WTC11 (cell line): ENCODE measurements at regions not wholly inside any gene's neighbourhood (a gene's known extent, or its start where the extent isn't known, plus 50 kb on each side); places are given as distances from the start of the nearest gene placed in this dataset.

Experiments used
- ATAC-seq: fragments of 200-7000 bp; cut with Tn5 transposase; 2 replicates; pipeline ENCODE4 v1.10.0; 2021; ENCODE audit warnings: mild to moderate bottlenecking, moderate library complexity
- CTCF ChIA-PET: fragments of 300-600 bp; sonication (Branson Sonifier 250); formaldehyde crosslinking; loops from one replicate; lab custom pipeline; 2021; ENCODE audit warnings: antibody characterized with exemption; lab: Charles Lee
- POLR2A ChIA-PET: fragments of 350-600 bp; sonication (Branson Sonifier 250); formaldehyde crosslinking; loops from one replicate; lab custom pipeline; 2021; ENCODE audit warnings: antibody characterized with exemption; lab: Charles Lee
- DNase-seq: peaks from one replicate; pipeline ENCODE4 v3.0.0; 2021; ENCODE audit warnings: low spot score
- H3K27ac Mint-ChIP-seq: 2 replicates; pipeline ENCODE4 v1.8.0; 2021; ENCODE audit warnings: mixed read lengths
- H3K27me3 Mint-ChIP-seq: 2 replicates; pipeline ENCODE4 v1.8.0; 2021; ENCODE audit warnings: low read depth, mild to moderate bottlenecking, moderate library complexity, mixed read lengths
- H3K36me3 Mint-ChIP-seq: 2 replicates; pipeline ENCODE4 v1.8.0; 2021; ENCODE audit warnings: mixed read lengths
- H3K4me1 Mint-ChIP-seq: 2 replicates; pipeline ENCODE4 v1.8.0; 2022; ENCODE audit warnings: mixed read lengths
- H3K4me3 Mint-ChIP-seq: 2 replicates; pipeline ENCODE4 v1.8.0; 2021; ENCODE audit warnings: mild to moderate bottlenecking, moderate library complexity, mixed read lengths
- H3K9me3 Mint-ChIP-seq: 2 replicates; pipeline ENCODE4 v1.8.0; 2021; ENCODE audit warnings: mixed read lengths
- CBFB ChIP-seq: sonication (generic); formaldehyde crosslinking; IDR thresholded peaks from 2 replicates; pipeline ENCODE4 v1.8.1; 2022; ENCODE audit warnings: mild to moderate bottlenecking, low read depth, missing genetic modification reagents
- CREB1 ChIP-seq: sonication (generic); formaldehyde crosslinking; IDR thresholded peaks from 2 replicates; pipeline ENCODE4 v1.8.0; 2023; ENCODE audit warnings: mild to moderate bottlenecking, missing genetic modification reagents
- CTCF ChIP-seq: fragments of 200-600 bp; IDR thresholded peaks from 2 replicates; pipeline ENCODE4 v1.8.0; 2022; ENCODE audit warnings: antibody characterized with exemption
- E2F4 ChIP-seq: sonication (generic); formaldehyde crosslinking; IDR thresholded peaks from 2 replicates; pipeline ENCODE4 v1.8.1; 2022; ENCODE audit warnings: low read depth, mild to moderate bottlenecking, moderate library complexity, missing genetic modification reagents, borderline replicate concordance
- FOXJ3 ChIP-seq: sonication (generic); formaldehyde crosslinking; IDR thresholded peaks from 2 replicates; pipeline ENCODE4 v1.9.0; 2021; ENCODE audit warnings: missing genetic modification reagents, mild to moderate bottlenecking, borderline replicate concordance
- GABPB1 ChIP-seq: sonication (generic); formaldehyde crosslinking; IDR thresholded peaks from 2 replicates; pipeline ENCODE4 v1.8.1; 2023; ENCODE audit warnings: mild to moderate bottlenecking, missing genetic modification reagents
- MAX ChIP-seq: sonication (generic); formaldehyde crosslinking; IDR thresholded peaks from 2 replicates; pipeline ENCODE4 v1.8.0; 2022; ENCODE audit warnings: mild to moderate bottlenecking, missing genetic modification reagents
- MXD4 ChIP-seq: fragments of 250-450 bp; sonication (Bioruptor Pico); IDR thresholded peaks from 2 replicates; pipeline ENCODE4 v1.8.0; 2021; ENCODE audit warnings: mild to moderate bottlenecking, moderate library complexity, borderline replicate concordance
- NFATC4 ChIP-seq: fragments of 250-450 bp; sonication (Bioruptor Pico); IDR thresholded peaks from 2 replicates; pipeline ENCODE4 v1.9.0; 2021; ENCODE audit warnings: mild to moderate bottlenecking
- NR1H2 ChIP-seq: sonication (generic); formaldehyde crosslinking; IDR thresholded peaks from 2 replicates; pipeline ENCODE4 v1.9.0; 2021; ENCODE audit warnings: mild to moderate bottlenecking, moderate library complexity, missing genetic modification reagents
- SMAD3 ChIP-seq: sonication (generic); formaldehyde crosslinking; IDR thresholded peaks from 2 replicates; pipeline ENCODE4 v1.8.0; 2022; ENCODE audit warnings: missing genetic modification reagents, mild to moderate bottlenecking, borderline replicate concordance
- SP1 ChIP-seq: sonication (generic); formaldehyde crosslinking; conservative IDR thresholded peaks from 2 replicates; pipeline ENCODE4 v1.8.1; 2022; ENCODE audit warnings: missing genetic modification reagents
- USF1 ChIP-seq: sonication (generic); formaldehyde crosslinking; IDR thresholded peaks from 2 replicates; pipeline ENCODE4 v1.8.0; 2022; ENCODE audit warnings: mild to moderate bottlenecking, missing genetic modification reagents
- ZBTB43 ChIP-seq: sonication (generic); formaldehyde crosslinking; IDR thresholded peaks from 2 replicates; pipeline ENCODE4 v1.8.1; 2023; ENCODE audit warnings: mild to moderate bottlenecking, missing genetic modification reagents
- ZNF396 ChIP-seq: fragments of 250-450 bp; sonication (Bioruptor Pico); IDR thresholded peaks from 2 replicates; pipeline ENCODE4 v1.8.0; 2021; ENCODE audit warnings: mild to moderate bottlenecking, moderate library complexity, borderline replicate concordance
- ZNF416 ChIP-seq: fragments of 250-450 bp; sonication (Bioruptor Pico); IDR thresholded peaks from 2 replicates; pipeline ENCODE4 v1.9.0; 2021; ENCODE audit warnings: mild to moderate bottlenecking, inconsistent platforms
- ZNF532 ChIP-seq: fragments of 250-450 bp; sonication (Bioruptor Pico); IDR thresholded peaks from 2 replicates; pipeline ENCODE4 v1.9.0; 2021; ENCODE audit warnings: mild to moderate bottlenecking, borderline replicate concordance
- ZSCAN18 ChIP-seq: fragments of 250-450 bp; sonication (Bioruptor Pico); IDR thresholded peaks from 2 replicates; pipeline ENCODE4 v2.1.2; 2022; ENCODE audit warnings: mild to moderate bottlenecking, moderate library complexity

- POLR2A ChIA-PET = no interaction called here
- H3K36me3 Mint-ChIP-seq = no peaks in the 10 kb centered on the region
- CTCF ChIA-PET = no interaction called here
Measured at GRCh38 chr2:103419506-103419905, 657.7 kb downstream of the TMEM182 start.

GRCh38 chr2:103423100-103423499 is 661.3 kb downstream of the TMEM182 start:
- Mint-ChIP-seq H3K9me3 (no peaks in the 10 kb centered on the region; the same call in none of the 2 replicates), H3K4me1 (peaks cover 24% of the 10 kb centered on the region), H3K36me3 (no peaks in the 10 kb centered on the region), H3K27ac (no peak overlapping the region), H3K4me3 (no peak overlapping the region), H3K27me3 (no peaks in the 10 kb centered on the region)
- POLR2A ChIA-PET = no interaction called here
- CTCF ChIA-PET = interaction anchor here (0.9 to 1.2 kb wide), 2 partner anchors 130 to 261 kb away, joined by 3 to 4 read pairs; no protein-coding TSS in a partner anchor
- TF ChIP-seq CTCF (no peak), SP1 (CRISPR knock-in tag) (no peak), NFATC4 (no peak), E2F4 (CRISPR knock-in tag) (no peak), ZSCAN18 (no peak), USF1 (CRISPR knock-in tag) (no peak), ZNF532 (no peak), NR1H2 (CRISPR knock-in tag) (no peak), FOXJ3 (CRISPR knock-in tag) (no peak), CBFB (CRISPR knock-in tag) (no peak), MXD4 (CRISPR knock-in tag) (no peak), CREB1 (CRISPR knock-in tag) (no peak), SMAD3 (no peak), ZBTB43 (CRISPR knock-in tag) (no peak), MAX (CRISPR knock-in tag) (no peak)
- ATAC-seq = no peak
- no peak for DNase-seq

More at GRCh38 chr2:103419506-103419905, 657.7 kb downstream of the TMEM182 start:
- Mint-ChIP-seq H3K9me3 (peaks cover 10% of the 10 kb centered on the region), H3K4me1 (peaks cover 21% of the 10 kb centered on the region), H3K4me3 (no peak overlapping the region), H3K27me3 (no peaks in the 10 kb centered on the region; the same call in 1 of the 2 replicates), H3K27ac (no peak overlapping the region)
- TF ChIP-seq ZNF396 (CRISPR knock-in tag) = no peak
- no peak for TF ChIP-seq GABPB1 (CRISPR knock-in tag)
- no peak for TF ChIP-seq SP1 (CRISPR knock-in tag)
- no peak for TF ChIP-seq ZNF416 (CRISPR knock-in tag)
- ATAC-seq (no peak), DNase-seq (no peak)
